GM23248 (cell line): ENCODE measurements at regions not wholly inside any gene's neighbourhood (a gene's known extent, or its start where the extent isn't known, plus 50 kb on each side); places are given as distances from the start of the nearest gene placed in this dataset.

Experiments
- EZH2 ChIP-seq: fragments of 200-600 bp; sonication (generic); IDR thresholded peaks from 2 replicates; pipeline ENCODE4 v1.6.1; 2018; ENCODE audit warnings: antibody characterized with exemption, mild to moderate bottlenecking; ENCODE audit not compliant: insufficient read depth, poor library complexity, severe bottlenecking
- EZH2phosphoT487 ChIP-seq: fragments of 200-600 bp; sonication (generic); IDR thresholded peaks from 2 replicates; pipeline ENCODE4 v1.6.1; 2018; ENCODE audit warnings: antibody characterized with exemption, moderate library complexity, mild to moderate bottlenecking, low read depth; ENCODE audit not compliant: insufficient read depth

DNA sequence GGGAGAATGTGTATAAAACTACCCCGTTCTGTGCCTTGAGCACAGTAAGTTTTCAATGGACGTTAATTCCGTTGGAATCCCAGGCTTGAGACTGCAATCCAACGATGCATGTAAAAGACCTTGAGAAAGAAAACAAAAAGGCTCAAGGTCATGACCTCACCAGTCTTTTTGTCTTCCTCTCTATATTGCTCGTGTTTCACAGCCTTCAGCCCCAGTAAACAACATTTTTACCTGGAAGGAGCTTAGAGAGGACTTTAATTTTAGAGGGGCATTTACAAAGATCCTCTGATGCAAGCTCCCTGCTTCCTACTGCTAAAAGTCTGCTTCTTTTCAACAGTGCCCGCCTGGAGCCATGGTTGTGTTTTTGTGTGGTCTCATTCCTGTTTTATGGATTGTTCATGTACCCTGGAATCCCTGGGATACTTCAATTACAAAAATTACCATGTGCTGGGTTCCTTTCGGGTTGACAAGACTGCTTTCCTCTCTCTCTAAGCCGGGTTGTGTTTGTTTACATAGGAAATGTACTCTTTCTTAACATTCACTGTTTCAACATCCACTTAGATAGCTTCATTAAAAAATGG is 320.1 kb upstream of the NFE2L3 start:
- no peak for TF ChIP-seq EZH2phosphoT487
- no peak for TF ChIP-seq EZH2
